B cell (primary cell): ENCODE measurements at regions not wholly inside any gene's neighbourhood (a gene's known extent, or its start where the extent isn't known, plus 50 kb on each side); places are given as distances from the start of the nearest gene placed in this dataset.

Experiments
- ATAC-seq: fragments of 200-7000 bp; cut with Tn5 transposase; one replicate; pipeline ENCODE4 v1.10.0; 2021; ENCODE audit warnings: low read depth, mild to moderate bottlenecking, moderate number of reproducible peaks, moderate library complexity
- CTCF ChIA-PET: fragments of 350-600 bp; sonication (Branson Sonifier 250); formaldehyde crosslinking; loops from one replicate; lab custom pipeline; 2021; ENCODE audit warnings: antibody characterized with exemption, inconsistent platforms; lab: Charles Lee
- POLR2A ChIA-PET: fragments of 350-600 bp; sonication (Branson Sonifier 250); formaldehyde crosslinking; loops from one replicate; lab custom pipeline; 2021; ENCODE audit warnings: antibody characterized with exemption; lab: Charles Lee
- DNase-seq: peaks from one replicate; pipeline ENCODE4 v3.0.0; 2013
- H2AFZ ChIP-seq: 2 replicates; pipeline ENCODE4 v1.6.1; 2012; ENCODE audit warnings: mild to moderate bottlenecking, low read depth, low read length; ENCODE audit not compliant: insufficient read depth, poor library complexity, severe bottlenecking
- H3K27ac ChIP-seq, 2 donors: 1 replicate in 1 of 2; 2 replicates in 1 of 2; pipeline ENCODE4 v1.5.1; 2012 to 2013; ENCODE audit warnings: low read length in 2 of 2, mild to moderate bottlenecking in 2 of 2, moderate library complexity in 1 of 2
- H3K27me3 ChIP-seq, 4 experiments: fragments of 200-600 bp in 1 of 4; sonication (generic) in 1 of 4; replicated peaks in 1 of 4; 1 replicate in 2 of 4; 2 replicates in 2 of 4; pipeline versions ENCODE4 v1.6.1 to v1.7.0; 2013 to 2016; ENCODE audit warnings: low read length in 3 of 4, mild to moderate bottlenecking in 2 of 4, mixed read lengths in 1 of 4, moderate library complexity in 1 of 4; ENCODE audit not compliant: insufficient read depth in 4 of 4, control insufficient read depth in 3 of 4; ENCODE audit errors: control extremely low read depth in 1 of 4
- H3K36me3 ChIP-seq, 2 experiments: replicated peaks in 1 of 2; 1 replicate in 1 of 2; 2 replicates in 1 of 2; pipeline versions ENCODE4 v1.6.1 to v1.7.1; 2013; ENCODE audit warnings: low read length in 1 of 2; ENCODE audit not compliant: insufficient read depth in 2 of 2, control insufficient read depth in 1 of 2; ENCODE audit errors: control extremely low read depth in 1 of 2, extremely low read depth in 1 of 2
- H3K4me1 ChIP-seq, 2 donors: fragments of 200-600 bp in 1 of 2; sonication (generic) in 1 of 2; 1 replicate in 1 of 2; 2 replicates in 1 of 2; pipeline versions ENCODE4 v1.5.1 to v1.6.1; 2013 to 2017; ENCODE audit warnings: low read length in 2 of 2; ENCODE audit not compliant: control insufficient read depth in 2 of 2, insufficient read depth in 2 of 2
- H3K4me2 ChIP-seq: replicated peaks from 2 replicates; pipeline ENCODE3; 2012; ENCODE audit warnings: mild to moderate bottlenecking, low read depth, low read length; ENCODE audit not compliant: poor library complexity, severe bottlenecking
- H3K4me3 ChIP-seq, 5 experiments: fragments of 200-600 bp in 1 of 5; sonication (generic) in 1 of 5; 1 replicate in 3 of 5; 2 replicates in 2 of 5; pipeline versions ENCODE4 v1.5.1 to v1.7.0; 2011 to 2016; ENCODE audit warnings: low read length in 4 of 5, mild to moderate bottlenecking in 4 of 5, low read depth in 2 of 5, control low read depth in 1 of 5, moderate library complexity in 1 of 5; ENCODE audit not compliant: insufficient read depth in 1 of 5; ENCODE audit errors: control extremely low read depth in 1 of 5, extremely low read depth in 1 of 5
- H3K79me2 ChIP-seq: fragments of 200-600 bp; sonication (generic); one replicate; pipeline ENCODE4 v1.6.0; 2016; ENCODE audit warnings: low read length; ENCODE audit not compliant: control insufficient read depth, insufficient read depth
- H3K9ac ChIP-seq: fragments of 200-600 bp; sonication (generic); 2 replicates; pipeline ENCODE4 v1.6.1; 2017; ENCODE audit warnings: mild to moderate bottlenecking, low read length, moderate library complexity
- H3K9me3 ChIP-seq, 3 donors: one replicate each; pipeline versions ENCODE4 v1.6.1 to v1.7.1; 2013; ENCODE audit warnings: low read length in 2 of 3; ENCODE audit not compliant: control insufficient read depth in 2 of 3, insufficient read depth in 1 of 3; ENCODE audit errors: control extremely low read depth in 1 of 3
- H4K20me1 ChIP-seq: 2 replicates; pipeline ENCODE4 v1.6.0; 2012; ENCODE audit warnings: mild to moderate bottlenecking, low read length; ENCODE audit not compliant: insufficient read depth, control insufficient read depth, poor library complexity, severe bottlenecking
- H3K27ac Mint-ChIP-seq: one replicate; pipeline ENCODE4 v1.8.0; 2021; ENCODE audit warnings: mixed read lengths
- H3K27me3 Mint-ChIP-seq: one replicate; pipeline ENCODE4 v1.8.0; 2021; ENCODE audit warnings: mixed read lengths
- H3K4me1 Mint-ChIP-seq: one replicate; pipeline ENCODE4 v1.8.0; 2021; ENCODE audit warnings: mixed read lengths
- H3K4me3 Mint-ChIP-seq: one replicate; pipeline ENCODE4 v1.8.0; 2021; ENCODE audit warnings: mixed read lengths
- H3K9me3 Mint-ChIP-seq: one replicate; pipeline ENCODE4 v1.8.0; 2022; ENCODE audit warnings: mixed read lengths; ENCODE audit not compliant: insufficient read depth
- EZH2 ChIP-seq: IDR thresholded peaks from 2 replicates; pipeline ENCODE4 v1.6.1; 2012; ENCODE audit warnings: borderline replicate concordance, low read depth, mild to moderate bottlenecking, moderate library complexity, low read length; ENCODE audit not compliant: insufficient read depth, poor library complexity, severe bottlenecking
- WGBS: methylation state at CpG from one replicate; pipeline ENCODE4 v1.1.5; 2013; ENCODE audit warnings: missing lambda C conversion rate; ENCODE audit not compliant: insufficient coverage; 5-methylcytosine and 5-hydroxymethylcytosine counted together
- intact Hi-C: fragments of 100-400 bp; cut with micrococcal nuclease; formaldehyde crosslinking; loops from one replicate; pipeline ENCODE4 v1.10.0; 2022
- TF ChIP-seq, protein P1 (sequence below): fragments of 200-600 bp; IDR thresholded peaks from one replicate; pipeline ENCODE4 v1.8.0; 2022; ENCODE audit warnings: antibody characterized with exemption, mild to moderate bottlenecking

DNA sequence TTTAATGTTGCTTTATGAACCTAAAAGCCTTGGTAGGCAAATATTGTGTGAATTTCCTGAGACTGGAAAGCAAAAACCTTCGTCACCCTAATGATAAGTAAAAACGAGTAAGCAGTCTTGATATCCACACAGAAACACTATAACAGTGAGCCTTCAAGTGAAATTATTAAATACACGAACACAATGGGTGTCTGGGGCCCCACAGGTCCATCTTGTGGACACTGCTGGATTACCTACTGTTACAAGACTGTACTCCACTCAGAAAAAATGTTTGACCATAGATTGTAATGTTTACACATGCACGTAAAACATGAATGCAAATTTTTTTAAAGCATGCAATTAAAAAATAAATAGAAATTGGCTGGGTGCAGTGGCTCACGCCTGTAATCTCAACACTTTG is 466.9 kb downstream of the CD83 start:
- Histone ChIP-seq H3K79me2 (no peaks in the 10 kb centered on the region), H3K36me3 (no peaks in the 10 kb centered on the region), H2AFZ (no peak overlapping the region), H3K27me3 (no peaks in the 10 kb centered on the region), H3K4me2 (no peak overlapping the region), H3K4me3 (no peak overlapping the region), H3K27ac (no peak overlapping the region), H3K9ac (no peak overlapping the region), H3K4me1 (peaks cover 7 to 10% of the 10 kb centered on the region in 2 donors), H3K9me3 (no peaks in the 10 kb centered on the region), H4K20me1 (no peaks in the 10 kb centered on the region)
- no peak overlapping the region for H3K27ac Mint-ChIP-seq
- DNase-seq (no peak), ATAC-seq (no peak)
- intact Hi-C loops = no loop called here
- POLR2A ChIA-PET = no interaction called here
- TF ChIP-seq EZH2 = no peak
- TF ChIP-seq, protein P1, sequence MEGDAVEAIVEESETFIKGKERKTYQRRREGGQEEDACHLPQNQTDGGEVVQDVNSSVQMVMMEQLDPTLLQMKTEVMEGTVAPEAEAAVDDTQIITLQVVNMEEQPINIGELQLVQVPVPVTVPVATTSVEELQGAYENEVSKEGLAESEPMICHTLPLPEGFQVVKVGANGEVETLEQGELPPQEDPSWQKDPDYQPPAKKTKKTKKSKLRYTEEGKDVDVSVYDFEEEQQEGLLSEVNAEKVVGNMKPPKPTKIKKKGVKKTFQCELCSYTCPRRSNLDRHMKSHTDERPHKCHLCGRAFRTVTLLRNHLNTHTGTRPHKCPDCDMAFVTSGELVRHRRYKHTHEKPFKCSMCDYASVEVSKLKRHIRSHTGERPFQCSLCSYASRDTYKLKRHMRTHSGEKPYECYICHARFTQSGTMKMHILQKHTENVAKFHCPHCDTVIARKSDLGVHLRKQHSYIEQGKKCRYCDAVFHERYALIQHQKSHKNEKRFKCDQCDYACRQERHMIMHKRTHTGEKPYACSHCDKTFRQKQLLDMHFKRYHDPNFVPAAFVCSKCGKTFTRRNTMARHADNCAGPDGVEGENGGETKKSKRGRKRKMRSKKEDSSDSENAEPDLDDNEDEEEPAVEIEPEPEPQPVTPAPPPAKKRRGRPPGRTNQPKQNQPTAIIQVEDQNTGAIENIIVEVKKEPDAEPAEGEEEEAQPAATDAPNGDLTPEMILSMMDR = no peak
- CTCF ChIA-PET = no interaction called here
- H3K27me3 Mint-ChIP-seq = no peaks in the 10 kb centered on the region
- H3K9me3 Mint-ChIP-seq = no peaks in the 10 kb centered on the region
- H3K4me1 Mint-ChIP-seq = peaks cover 6% of the 10 kb centered on the region
- no peak overlapping the region for H3K4me3 Mint-ChIP-seq
- 80% methylated on average over 2 of the region's 5 CpGs for WGBS

DNA sequence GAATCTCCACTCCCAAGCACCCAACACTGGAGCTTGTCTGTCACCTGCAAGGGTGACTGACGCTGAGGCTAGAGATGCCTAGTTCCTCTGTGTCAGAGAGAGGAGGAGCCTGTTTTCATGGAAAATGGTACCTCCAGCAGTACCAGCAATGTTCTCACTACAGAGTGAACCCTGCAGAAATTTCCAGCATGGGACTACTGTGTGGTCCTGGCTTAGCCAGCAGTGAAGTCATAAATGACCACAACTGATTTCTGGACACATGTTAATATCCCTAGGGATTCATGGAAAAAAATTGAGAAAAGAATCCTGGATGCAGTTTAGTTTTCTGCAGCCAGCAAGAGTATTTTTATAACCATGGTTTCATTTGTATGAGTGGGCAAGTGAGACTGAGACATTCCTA is 468.1 kb downstream of the CD83 start:
- no peaks in the 10 kb centered on the region for H3K4me1 ChIP-seq
- H3K27me3 ChIP-seq = no peaks in the 10 kb centered on the region
- Mint-ChIP-seq H3K4me1 (no peaks in the 10 kb centered on the region), H3K4me3 (no peak overlapping the region), H3K27ac (no peak overlapping the region), H3K9me3 (no peaks in the 10 kb centered on the region), H3K27me3 (no peaks in the 10 kb centered on the region)
- H2AFZ ChIP-seq = no peak overlapping the region
- H3K27ac ChIP-seq = no peak overlapping the region
- no peaks in the 10 kb centered on the region for H3K36me3 ChIP-seq
- DNase-seq (no peak), ATAC-seq (no peak)
- ChIA-PET CTCF (no interaction called here), POLR2A (no interaction called here)
- H3K9ac ChIP-seq = no peak overlapping the region
- no peak for TF ChIP-seq EZH2
- TF ChIP-seq, protein P1 = no peak
- H3K79me2 ChIP-seq = no peaks in the 10 kb centered on the region
- WGBS = 71% methylated on average over 1 of the region's 1 CpG
- H3K4me3 ChIP-seq = no peak overlapping the region
- intact Hi-C loops = no loop called here
- H3K9me3 ChIP-seq = no peaks in the 10 kb centered on the region
- no peak overlapping the region for H3K4me2 ChIP-seq
- no peaks in the 10 kb centered on the region for H4K20me1 ChIP-seq
